HepG2 (cell line): ENCODE measurements at regions not wholly inside any gene's neighbourhood (a gene's known extent, or its start where the extent isn't known, plus 50 kb on each side); places are given as distances from the start of the nearest gene placed in this dataset.

ENCODE experiments used
- ATAC-seq: fragments of 200-7000 bp; cut with Tn5 transposase; 3 replicates; pipeline ENCODE4 v1.9.1; 2020; ENCODE audit warnings: mild to moderate bottlenecking, moderate library complexity
- BruUV-seq: library from RNA; stranded (reverse); fragments of 400-500 nt; replicated peaks from 2 replicates; lab custom pipeline; 2021; lab: Mats Ljungman, UMichigan
- CTCF ChIA-PET: fragments of 300-600 bp; formaldehyde crosslinking; extraction: SDS; loops from one replicate; lab custom pipeline; 2021; ENCODE audit warnings: low total read pairs, inconsistent platforms, low intra/inter-chr PET ratio; lab: Yijun Ruan, JAX
- POLR2A ChIA-PET: fragments of 350-600 bp; sonication (Branson Sonifier 250); formaldehyde crosslinking; loops from one replicate; lab custom pipeline; 2020; ENCODE audit warnings: antibody characterized with exemption, inconsistent platforms; lab: Yijun Ruan, JAX
- DNase-seq: peaks from one replicate; pipeline ENCODE4 v3.0.0-alpha.2; 2015; ENCODE audit warnings: low spot score
- FAIRE-seq: peaks from 3 replicates; lab custom pipeline; 2011; peaks lifted over from hg19 to GRCh38; lab: Jason Lieb, UNC
- H2AFZ ChIP-seq: one replicate; pipeline ENCODE4 v1.6.1; 2011; ENCODE audit warnings: low read length, inconsistent platforms
- H3K27ac ChIP-seq: fragments of 300-600 bp; 3 replicates; pipeline ENCODE4 v1.8.0; 2011; ENCODE audit warnings: mixed run types, mild to moderate bottlenecking, mixed read lengths, low read length, inconsistent platforms; ENCODE audit not compliant: insufficient read depth; ENCODE audit errors: extremely low read length
- H3K27me3 ChIP-seq, 2 experiments: fragments of 200-600 bp in 1 of 2; 2 replicates in 1 of 2; 3 replicates in 1 of 2; pipeline versions ENCODE4 v1.6.0 to v1.8.0; 2011; ENCODE audit warnings: low read length in 2 of 2, mild to moderate bottlenecking in 2 of 2, moderate library complexity in 2 of 2, inconsistent platforms in 1 of 2; ENCODE audit not compliant: insufficient read depth in 2 of 2, control insufficient read depth in 1 of 2
- H3K36me3 ChIP-seq, 2 experiments: fragments of 200-600 bp in 1 of 2; replicated peaks in 1 of 2; 2 replicates in 1 of 2; 3 replicates in 1 of 2; pipeline versions ENCODE4 v1.5.1 to v1.8.0; 2011; ENCODE audit warnings: low read length in 2 of 2, inconsistent platforms in 1 of 2; ENCODE audit not compliant: insufficient read depth in 2 of 2, control insufficient read depth in 1 of 2
- H3K4me1 ChIP-seq: 2 replicates; pipeline ENCODE4 v1.5.1; 2012; ENCODE audit warnings: low read length, inconsistent platforms; ENCODE audit not compliant: insufficient read depth
- H3K4me2 ChIP-seq: 2 replicates; pipeline ENCODE4 v1.6.0; 2011; ENCODE audit warnings: low read depth, low read length, inconsistent platforms
- H3K4me3 ChIP-seq, 3 experiments: fragments of 200-600 bp in 1 of 3; sonication (generic), shearing (Covaris generic) in 1 of 3; replicated peaks in 1 of 3; 2 replicates each; pipeline ENCODE4 v1.5.1; 2011 to 2016; ENCODE audit warnings: low read length in 3 of 3, inconsistent platforms in 2 of 3, low read depth in 2 of 3, mild to moderate bottlenecking in 2 of 3, control low read depth in 1 of 3, mixed read lengths in 1 of 3; ENCODE audit not compliant: insufficient read depth in 1 of 3
- H3K79me2 ChIP-seq: one replicate; pipeline ENCODE4 v1.6.1; 2011; ENCODE audit warnings: low read length, inconsistent platforms; ENCODE audit not compliant: insufficient read depth
- H3K9ac ChIP-seq: 2 replicates; pipeline ENCODE4 v1.6.0; 2011; ENCODE audit warnings: mild to moderate bottlenecking, low read depth, low read length, inconsistent platforms; ENCODE audit not compliant: insufficient read depth
- H3K9me3 ChIP-seq: 2 replicates; pipeline ENCODE4 v1.5.1; 2012; ENCODE audit warnings: mild to moderate bottlenecking, low read length
- H4K20me1 ChIP-seq: 2 replicates; pipeline ENCODE4 v1.6.0; 2011; ENCODE audit warnings: inconsistent platforms, mild to moderate bottlenecking, low read length, moderate library complexity; ENCODE audit not compliant: insufficient read depth
- AKNA ChIP-seq: sonication (generic); formaldehyde crosslinking; IDR thresholded peaks from 2 replicates; pipeline ENCODE4 v1.4.0; 2020; ENCODE audit warnings: missing genetic modification reagents, borderline replicate concordance
- MYC ChIP-seq: sonication (generic); formaldehyde crosslinking; IDR thresholded peaks from 2 replicates; pipeline ENCODE4 v1.9.0; 2021; ENCODE audit warnings: missing genetic modification reagents, borderline replicate concordance
- POLR2AphosphoS2 ChIP-seq: IDR thresholded peaks from 2 replicates; pipeline ENCODE4 v1.6.1; 2011; ENCODE audit warnings: low read depth, low read length, improper control_type of control experiment
- RORA ChIP-seq: sonication (generic); formaldehyde crosslinking; IDR thresholded peaks from 2 replicates; pipeline ENCODE4 v1.5.0; 2020; ENCODE audit warnings: mild to moderate bottlenecking, missing genetic modification reagents, moderate library complexity
- TCF7 ChIP-seq: sonication (generic); IDR thresholded peaks from 2 replicates; pipeline ENCODE4 v1.6.1; 2016; ENCODE audit warnings: antibody characterized with exemption, low read depth
- TEAD3 ChIP-seq: optimal IDR thresholded peaks from 2 replicates; pipeline ENCODE3; 2016; ENCODE audit warnings: borderline replicate concordance
- WIZ ChIP-seq: sonication (generic); formaldehyde crosslinking; IDR thresholded peaks from 2 replicates; pipeline ENCODE4 v1.5.1; 2020; ENCODE audit warnings: mild to moderate bottlenecking, missing genetic modification reagents
- ZBTB33 ChIP-seq: sonication (generic); formaldehyde crosslinking; IDR thresholded peaks from 2 replicates; pipeline ENCODE4 v1.4.0; 2020; ENCODE audit warnings: missing genetic modification reagents
- ZBTB8A ChIP-seq: sonication (generic); formaldehyde crosslinking; IDR thresholded peaks from 2 replicates; pipeline ENCODE4 v1.4.0; 2020; ENCODE audit warnings: mild to moderate bottlenecking, low read depth, missing genetic modification reagents, borderline replicate concordance
- ZNF121 ChIP-seq: sonication (generic); formaldehyde crosslinking; IDR thresholded peaks from 2 replicates; pipeline ENCODE4 v1.5.0; 2020; ENCODE audit warnings: mild to moderate bottlenecking, missing genetic modification reagents
- ZNF3 ChIP-seq: IDR thresholded peaks from 2 replicates; pipeline ENCODE4 v1.7.0; 2017; ENCODE audit warnings: inconsistent platforms
- ZNF7 ChIP-seq: IDR thresholded peaks from 2 replicates; pipeline ENCODE4 v1.6.1; 2016; ENCODE audit warnings: missing biosample characterization, missing genetic modification reagents
- ZSCAN31 ChIP-seq: sonication (generic); formaldehyde crosslinking; IDR thresholded peaks from 2 replicates; pipeline ENCODE4 v1.5.0; 2020; ENCODE audit warnings: low read depth, mild to moderate bottlenecking, missing genetic modification reagents
- ZSCAN5A ChIP-seq: sonication (generic); formaldehyde crosslinking; IDR thresholded peaks from 2 replicates; pipeline ENCODE4 v1.8.0; 2022; ENCODE audit warnings: mild to moderate bottlenecking, missing genetic modification reagents, borderline replicate concordance
- WGBS: methylation state at CpG from one replicate; pipeline ENCODE4 v1.1.6; 2017; ENCODE audit warnings: low lambda C conversion rate; 5-methylcytosine and 5-hydroxymethylcytosine counted together
- in situ Hi-C: cut with HindIII; loops from 2 replicates; pipeline ENCODE4 v1.10.0; 2017; ENCODE audit warnings: low pct_unique_long_range_greater_than_20kb; ENCODE audit not compliant: extremely low pct_ligation_motif_present
- intact Hi-C: fragments of 100-400 bp; cut with micrococcal nuclease; formaldehyde crosslinking; loops from one replicate; pipeline ENCODE4 v1.10.0; 2022; ENCODE audit not compliant: unreplicated experiment

GRCh38 chr10:83225781-83226180, 913.5 kb upstream of the GHITM start:
- Histone ChIP-seq H3K4me2 (no peak overlapping the region), H3K27ac (no peak overlapping the region), H3K4me1 (no peaks in the 10 kb centered on the region), H3K9ac (no peak overlapping the region), H4K20me1 (no peaks in the 10 kb centered on the region), H3K27me3 (no peaks in the 10 kb centered on the region), H3K4me3 (no peak overlapping the region), H3K9me3 (peaks cover 45% of the 10 kb centered on the region), H3K36me3 (no peaks in the 10 kb centered on the region), H3K79me2 (no peaks in the 10 kb centered on the region), H2AFZ (no peak overlapping the region)
- FAIRE-seq, result no peak
- intact Hi-C loops, result no loop called here
- no peak for ATAC-seq
- POLR2A ChIA-PET, result no interaction called here
- DNase-seq, result no peak
- in situ Hi-C loops, result no loop called here
- CTCF ChIA-PET, result no interaction called here
- 0% methylated on average over 4 of the region's 4 CpGs for WGBS
- no TSS peak for BruUV-seq
- no peak for TF ChIP-seq MYC (CRISPR knock-in tag)
- TF ChIP-seq WIZ, result no peak
- TF ChIP-seq ZSCAN5A (CRISPR knock-in tag), result no peak
- no peak for TF ChIP-seq ZNF7 (CRISPR knock-in tag)
- TF ChIP-seq RORA, result no peak
- no peak for TF ChIP-seq ZNF3
- TF ChIP-seq TEAD3, result no peak
- no peak for TF ChIP-seq AKNA (CRISPR knock-in tag)
- no peak for TF ChIP-seq ZSCAN31 (CRISPR knock-in tag)
- no peak for TF ChIP-seq ZBTB8A (CRISPR knock-in tag)
- TF ChIP-seq TCF7, result no peak
- no peak for TF ChIP-seq ZNF121 (CRISPR knock-in tag)
- no peak for TF ChIP-seq POLR2AphosphoS2
- no peak for TF ChIP-seq ZBTB33
